Panc1 (cell line): ENCODE measurements at regions not wholly inside any gene's neighbourhood (a gene's known extent, or its start where the extent isn't known, plus 50 kb on each side); places are given as distances from the start of the nearest gene placed in this dataset.

Experiments
- CTCF ChIP-seq: fragments of 450-650 bp; IDR thresholded peaks from 2 replicates; pipeline ENCODE4 v1.5.1; 2017; ENCODE audit warnings: mild to moderate bottlenecking
- POLR2AphosphoS5 ChIP-seq: IDR thresholded peaks from 2 replicates; pipeline ENCODE4 v1.6.1; 2012; ENCODE audit warnings: mild to moderate bottlenecking, low read depth, low read length, moderate library complexity
- REST ChIP-seq, 2 experiments: IDR thresholded peaks; 2 replicates each; pipeline ENCODE4 v1.6.1; 2011 to 2012; ENCODE audit warnings: low read depth in 2 of 2, control low read depth in 1 of 2, low read length in 1 of 2, mild to moderate bottlenecking in 1 of 2, moderate library complexity in 1 of 2; ENCODE audit not compliant: insufficient read depth in 1 of 2
- SIN3A ChIP-seq: IDR thresholded peaks from 2 replicates; pipeline ENCODE4 v1.6.1; 2012; ENCODE audit warnings: low read depth, mild to moderate bottlenecking, low read length, moderate library complexity, borderline replicate concordance; ENCODE audit not compliant: insufficient read depth
- TCF7L2 ChIP-seq: IDR thresholded peaks from 2 replicates; pipeline ENCODE4 v1.6.1; 2011; ENCODE audit warnings: mild to moderate bottlenecking, low read depth, low read length, inconsistent platforms

- TF ChIP-seq SIN3A = no peak
- no peak for TF ChIP-seq CTCF
- no peak for TF ChIP-seq REST (IDR thresholded peaks at IDR 0.05; ENCODE audit: insufficient read depth in 1 of 2, low read depth in 2 of 2, low read length in 1 of 2)
- no peak for TF ChIP-seq POLR2AphosphoS5
- no peak for TF ChIP-seq TCF7L2
Measured at GRCh38 chr19:14272623-14273022, 66.7 kb upstream of the ADGRL1 start.
